Fibroblast of villous mesenchyme (primary cell): ENCODE measurements at regions not wholly inside any gene's neighbourhood (a gene's known extent, or its start where the extent isn't known, plus 50 kb on each side); places are given as distances from the start of the nearest gene placed in this dataset.

Experiments used
- DNase-seq: peaks from one replicate; pipeline ENCODE4 v3.0.0-alpha.2; 2010; ENCODE audit warnings: low read depth
- H3K4me3 ChIP-seq: 2 replicates; pipeline ENCODE4 v1.5.1; 2011; ENCODE audit warnings: low read depth, mild to moderate bottlenecking, low read length
- TF ChIP-seq, protein P1 (sequence below): IDR thresholded peaks from 2 replicates; pipeline ENCODE4 v1.5.1; 2012; ENCODE audit warnings: low read depth, mild to moderate bottlenecking, low read length; ENCODE audit not compliant: insufficient read depth

DNA sequence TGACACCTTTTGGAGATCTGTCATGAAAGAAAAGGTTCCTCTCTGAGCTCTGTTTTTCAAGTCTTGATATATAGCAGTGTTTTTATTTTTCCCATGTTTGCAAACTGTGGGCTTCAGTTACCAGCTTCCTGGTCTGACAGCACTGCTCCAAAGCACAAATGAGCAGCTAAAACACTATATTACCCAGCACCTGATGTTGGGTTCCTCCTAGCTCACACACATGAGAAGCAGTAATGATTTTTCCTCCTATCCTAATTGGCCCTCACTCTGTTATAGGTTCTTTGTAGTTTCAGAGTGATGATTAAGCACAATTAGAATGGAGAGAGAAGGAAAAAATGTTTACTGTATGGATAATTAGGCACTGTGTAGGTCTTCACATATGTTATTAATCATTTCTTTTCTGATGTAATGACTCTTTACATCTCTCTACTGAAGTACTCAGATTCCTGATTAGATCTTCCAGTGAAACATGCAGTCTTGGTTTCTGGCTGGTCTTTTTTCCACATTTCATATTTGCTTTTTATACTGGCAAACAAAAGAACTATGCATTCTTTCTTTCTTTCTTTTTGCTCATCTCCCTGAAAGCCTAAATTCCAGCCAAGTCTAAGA is 939.7 kb downstream of the NSUN3 start:
- TF ChIP-seq, protein P1, sequence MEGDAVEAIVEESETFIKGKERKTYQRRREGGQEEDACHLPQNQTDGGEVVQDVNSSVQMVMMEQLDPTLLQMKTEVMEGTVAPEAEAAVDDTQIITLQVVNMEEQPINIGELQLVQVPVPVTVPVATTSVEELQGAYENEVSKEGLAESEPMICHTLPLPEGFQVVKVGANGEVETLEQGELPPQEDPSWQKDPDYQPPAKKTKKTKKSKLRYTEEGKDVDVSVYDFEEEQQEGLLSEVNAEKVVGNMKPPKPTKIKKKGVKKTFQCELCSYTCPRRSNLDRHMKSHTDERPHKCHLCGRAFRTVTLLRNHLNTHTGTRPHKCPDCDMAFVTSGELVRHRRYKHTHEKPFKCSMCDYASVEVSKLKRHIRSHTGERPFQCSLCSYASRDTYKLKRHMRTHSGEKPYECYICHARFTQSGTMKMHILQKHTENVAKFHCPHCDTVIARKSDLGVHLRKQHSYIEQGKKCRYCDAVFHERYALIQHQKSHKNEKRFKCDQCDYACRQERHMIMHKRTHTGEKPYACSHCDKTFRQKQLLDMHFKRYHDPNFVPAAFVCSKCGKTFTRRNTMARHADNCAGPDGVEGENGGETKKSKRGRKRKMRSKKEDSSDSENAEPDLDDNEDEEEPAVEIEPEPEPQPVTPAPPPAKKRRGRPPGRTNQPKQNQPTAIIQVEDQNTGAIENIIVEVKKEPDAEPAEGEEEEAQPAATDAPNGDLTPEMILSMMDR = no peak
- no peak overlapping the region for H3K4me3 ChIP-seq

DNA sequence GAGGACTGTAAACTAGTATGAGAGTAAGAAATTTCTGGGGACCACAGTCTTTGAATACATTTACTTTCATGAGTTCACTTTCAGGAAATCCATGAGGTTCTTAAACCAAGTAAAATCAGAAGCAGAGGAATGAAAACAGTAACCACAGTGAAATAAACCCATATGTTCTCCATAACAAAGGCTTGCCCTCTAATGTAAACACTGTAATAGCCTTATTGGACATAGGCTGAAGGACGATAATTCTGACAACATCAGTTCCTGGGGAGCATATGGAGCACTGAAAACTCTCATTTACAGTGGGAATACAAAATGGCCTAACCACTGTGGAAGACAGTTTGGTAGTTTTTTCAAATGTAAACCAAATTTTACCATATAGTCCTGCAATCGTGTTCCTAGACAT is 965.8 kb downstream of the NSUN3 start:
- no peak for DNase-seq
- no peak overlapping the region for H3K4me3 ChIP-seq
- TF ChIP-seq, protein P1 = no peak

More for the DNA sequence above, 939.7 kb downstream of the NSUN3 start:
- no peak for DNase-seq

DNA sequence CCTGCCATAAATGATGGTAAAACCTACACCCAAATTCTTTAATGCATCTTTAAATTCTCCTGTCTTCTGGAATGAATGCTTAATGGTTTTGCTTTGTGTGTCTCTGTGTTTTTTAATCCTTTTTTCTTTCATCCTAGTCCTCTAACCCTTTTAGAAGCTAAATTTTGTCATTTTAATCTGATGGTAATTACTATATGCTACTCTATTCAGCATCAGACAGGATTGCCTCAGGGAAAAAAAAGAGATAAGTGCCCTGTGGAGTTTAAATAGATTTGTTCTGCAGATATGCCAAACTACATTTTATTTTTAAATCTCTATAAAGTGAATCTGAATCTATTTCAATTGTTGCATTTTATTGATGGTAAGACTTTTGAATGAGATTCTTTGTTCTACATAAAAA is 966.8 kb downstream of the NSUN3 start:
- DNase-seq = no peak
- TF ChIP-seq, protein P1 = no peak
- H3K4me3 ChIP-seq = no peak overlapping the region

DNA sequence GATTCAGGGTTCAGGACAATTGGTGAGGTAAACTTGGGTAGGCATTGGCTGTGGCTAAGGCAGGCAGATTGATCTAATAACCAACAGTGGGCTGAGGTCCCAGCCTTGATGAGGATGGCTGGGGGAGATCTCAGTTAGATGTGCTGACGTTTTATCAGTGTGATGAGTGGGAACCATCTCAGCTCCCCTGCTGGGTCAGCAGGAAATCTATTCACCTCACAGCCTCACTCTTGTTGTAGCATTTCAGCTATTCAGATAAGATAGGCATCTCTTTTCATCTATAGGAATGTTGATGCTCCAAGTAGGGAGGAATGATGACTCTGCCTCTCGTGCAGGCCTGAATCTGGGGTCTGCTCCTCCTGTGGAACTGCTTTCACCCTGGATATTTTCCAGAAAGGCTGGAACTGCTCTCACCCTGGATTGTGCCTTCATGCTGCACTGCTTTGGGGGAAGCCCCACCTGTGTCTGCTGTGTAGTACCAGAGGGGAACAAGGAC is 973.7 kb downstream of the NSUN3 start:
- H3K4me3 ChIP-seq = no peak overlapping the region
- DNase-seq = no peak
- TF ChIP-seq, protein P1 = no peak

DNA sequence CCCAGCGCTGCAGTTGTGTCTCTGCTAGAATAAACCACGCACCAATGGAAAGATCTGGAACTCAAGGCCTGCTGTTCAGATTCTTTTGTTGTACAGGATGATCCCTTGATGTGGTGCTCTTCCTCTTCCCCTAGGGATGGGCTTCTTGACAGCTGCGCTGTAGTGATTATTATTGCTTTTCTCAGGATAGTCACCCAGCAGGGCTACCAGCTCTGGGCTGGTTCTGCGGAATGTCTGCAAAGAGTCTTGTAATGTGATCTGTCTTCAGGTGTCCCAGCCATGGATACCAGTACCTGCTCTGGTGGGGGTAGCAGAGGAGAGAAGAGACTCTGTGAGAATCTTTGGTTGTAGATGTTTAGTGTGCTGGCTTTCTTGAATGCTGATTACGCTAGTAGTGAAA is 974.2 kb downstream of the NSUN3 start:
- DNase-seq = no peak
- H3K4me3 ChIP-seq = no peak overlapping the region
- TF ChIP-seq, protein P1 = no peak

DNA sequence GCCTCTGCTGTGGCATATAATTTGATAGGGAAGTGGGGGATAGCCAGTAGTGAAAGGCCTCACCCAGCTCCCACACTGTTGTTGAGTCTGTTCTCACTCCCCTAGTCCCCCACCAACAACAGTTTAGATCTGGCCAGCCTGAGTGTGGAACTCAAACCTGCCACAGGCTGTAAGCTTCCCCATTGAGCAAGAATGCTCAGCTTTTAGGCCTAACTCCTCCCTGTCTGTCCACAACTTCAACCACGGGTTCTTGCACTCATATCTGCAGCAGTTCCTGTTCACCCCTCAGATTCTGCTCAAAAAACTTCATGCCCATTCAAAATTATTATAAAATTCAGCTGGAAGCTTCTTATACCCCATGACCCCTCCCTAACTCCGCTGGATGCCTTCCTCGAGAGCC is 975.1 kb downstream of the NSUN3 start:
- no peak for DNase-seq
- H3K4me3 ChIP-seq = no peak overlapping the region
- TF ChIP-seq, protein P1 = no peak

DNA sequence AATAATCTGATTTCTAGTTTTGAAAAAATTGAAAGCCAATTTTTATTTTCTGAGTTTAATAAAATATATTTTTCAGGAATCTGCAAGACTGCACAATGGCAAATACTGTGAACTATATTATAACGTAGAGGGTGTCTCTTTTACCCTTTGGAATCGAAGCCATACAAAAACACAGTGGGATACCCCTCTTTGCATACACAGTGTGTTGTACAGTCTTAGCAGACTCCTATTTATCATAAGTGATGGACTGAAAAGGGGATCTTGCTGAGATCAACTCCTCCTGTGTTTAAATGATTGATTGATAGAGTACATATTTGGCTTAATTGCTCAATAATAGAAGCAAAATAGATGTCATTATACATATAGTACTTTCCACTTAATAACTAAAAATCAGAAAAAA is 981.2 kb downstream of the NSUN3 start:
- TF ChIP-seq, protein P1 = no peak
- no peak overlapping the region for H3K4me3 ChIP-seq
- DNase-seq = no peak
